NCI-H2227 (cell line): ENCODE measurements at regions not wholly inside any gene's neighbourhood (a gene's known extent, or its start where the extent isn't known, plus 50 kb on each side); places are given as distances from the start of the nearest gene placed in this dataset.

Experiments used
- DNase-seq: peaks from one replicate; lab custom pipeline; 2025; ENCODE audit not compliant: unreplicated experiment; lab: John Stamatoyannopoulos, UW

DNA sequence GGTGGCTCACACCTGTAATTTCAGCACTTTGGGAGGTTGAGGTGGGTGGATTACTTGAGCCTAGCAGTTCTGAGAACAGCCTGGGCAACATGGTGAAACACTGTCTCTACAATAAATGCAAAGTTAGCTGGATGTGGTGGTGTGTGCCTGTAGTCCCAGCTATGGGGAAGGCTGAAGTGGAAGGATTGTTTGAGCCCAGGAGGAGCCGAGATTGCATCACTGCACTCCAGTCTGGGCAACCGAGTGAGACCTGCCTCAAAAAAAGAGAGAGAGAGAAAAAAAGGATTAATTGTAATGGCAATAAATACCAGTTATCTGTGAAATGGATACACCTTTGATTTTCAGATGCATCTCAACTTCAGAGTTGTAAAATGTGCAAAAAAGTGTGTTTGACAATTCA lies 58.8 kb downstream of the SPRY1 start:
- DNase-seq: no peak

GRCh38 chr4:123462007-123462406 lies 65.4 kb downstream of the SPRY1 start:
- DNase-seq: no peak

GRCh38 chr4:123463869-123464268 lies 67.3 kb downstream of the SPRY1 start:
- no peak for DNase-seq

GRCh38 chr4:123465416-123465815 lies 68.8 kb downstream of the SPRY1 start:
- DNase-seq: no peak

DNA sequence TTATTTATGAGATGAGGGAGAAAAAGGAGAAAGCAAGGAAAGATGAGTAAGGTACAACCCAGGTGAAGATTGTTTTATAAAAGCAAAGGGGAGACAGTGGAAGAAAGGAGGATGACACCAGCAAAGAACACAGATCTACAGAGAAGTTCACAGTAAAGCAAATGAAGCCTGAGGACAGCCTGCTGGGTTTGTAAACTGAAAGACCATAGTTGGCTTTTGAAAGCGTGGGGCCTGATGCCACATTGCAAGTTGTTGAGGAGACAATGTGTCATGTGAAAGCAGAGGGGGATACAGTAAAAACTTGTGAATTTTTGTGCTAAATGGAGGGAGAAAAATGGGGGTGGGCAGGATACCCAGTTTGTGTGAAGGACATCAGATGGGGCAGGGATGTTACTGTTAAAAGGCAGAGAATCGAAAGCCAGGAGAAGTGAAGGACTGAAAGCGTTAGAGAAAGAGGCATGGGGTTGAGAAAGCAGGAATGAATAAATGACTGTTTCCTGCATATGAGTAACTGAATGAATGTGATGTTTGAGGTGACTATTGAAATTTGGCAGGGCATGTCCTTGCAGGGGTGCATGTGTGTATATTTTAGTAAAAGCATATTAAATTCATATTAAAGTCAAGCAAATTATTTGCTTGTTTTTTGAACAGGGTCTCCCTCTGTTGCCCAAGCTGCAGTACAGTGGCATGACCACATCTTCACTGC lies 69.6 kb downstream of the SPRY1 start:
- no peak for DNase-seq

- no peak for DNase-seq
Observed at GRCh38 chr4:123468479-123469031, 72.0 kb downstream of the SPRY1 start.

DNA sequence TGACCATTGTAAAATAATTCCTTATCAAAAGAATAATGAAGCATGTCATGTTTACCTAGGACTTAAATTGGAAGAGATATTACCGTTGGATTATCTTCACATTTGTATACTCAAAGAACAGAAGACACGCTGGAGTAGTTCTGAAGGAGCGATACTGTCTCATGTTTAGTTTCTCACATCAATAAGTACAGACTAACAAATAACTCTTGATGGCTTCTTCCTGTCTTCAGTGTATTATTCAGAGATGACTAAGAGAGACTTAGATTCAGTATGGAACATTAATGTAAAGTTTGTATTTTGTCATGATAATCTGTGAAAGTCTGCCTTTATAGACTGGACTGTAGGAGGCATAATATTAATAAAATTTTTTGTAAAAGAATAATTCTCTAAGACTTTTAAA lies 72.7 kb downstream of the SPRY1 start:
- DNase-seq: no peak

DNA sequence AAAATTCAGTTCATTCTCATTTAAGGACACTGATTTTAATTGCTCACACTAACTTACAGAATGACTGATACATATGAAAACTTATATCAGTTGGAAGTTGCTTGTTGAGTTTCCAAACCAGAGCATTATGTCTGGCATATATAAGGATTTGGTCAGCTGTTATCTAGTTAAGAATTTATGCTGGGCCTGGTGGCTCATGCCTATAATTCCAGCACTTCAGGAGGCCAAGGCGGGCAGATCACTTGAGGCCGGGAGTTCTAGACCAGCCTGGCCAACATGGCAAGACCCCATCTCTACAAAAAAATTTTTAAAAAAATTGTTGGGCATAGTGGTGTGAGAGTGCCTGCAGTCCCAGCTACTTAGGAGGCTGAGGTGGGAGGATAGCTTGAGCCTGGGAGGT lies 73.1 kb downstream of the SPRY1 start:
- DNase-seq: no peak

DNA sequence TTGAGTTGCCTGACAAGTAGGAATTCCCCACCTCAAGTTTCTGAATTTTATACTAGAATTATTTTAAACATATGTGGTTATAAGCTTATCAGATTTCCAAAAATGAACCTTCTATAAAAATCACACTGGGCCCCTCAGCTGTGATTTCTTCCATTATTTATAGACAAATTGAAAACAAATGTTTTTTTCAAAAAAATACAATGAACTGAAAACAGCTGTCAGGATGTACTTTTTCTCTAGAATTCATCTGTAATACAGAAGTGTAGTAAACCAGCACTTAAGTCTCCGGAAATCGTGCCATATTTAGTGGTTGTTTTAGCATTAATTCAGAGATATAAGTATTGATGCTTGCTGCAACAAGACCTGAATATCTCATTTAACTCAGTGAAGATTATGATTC lies 74.0 kb downstream of the SPRY1 start:
- DNase-seq: no peak

DNA sequence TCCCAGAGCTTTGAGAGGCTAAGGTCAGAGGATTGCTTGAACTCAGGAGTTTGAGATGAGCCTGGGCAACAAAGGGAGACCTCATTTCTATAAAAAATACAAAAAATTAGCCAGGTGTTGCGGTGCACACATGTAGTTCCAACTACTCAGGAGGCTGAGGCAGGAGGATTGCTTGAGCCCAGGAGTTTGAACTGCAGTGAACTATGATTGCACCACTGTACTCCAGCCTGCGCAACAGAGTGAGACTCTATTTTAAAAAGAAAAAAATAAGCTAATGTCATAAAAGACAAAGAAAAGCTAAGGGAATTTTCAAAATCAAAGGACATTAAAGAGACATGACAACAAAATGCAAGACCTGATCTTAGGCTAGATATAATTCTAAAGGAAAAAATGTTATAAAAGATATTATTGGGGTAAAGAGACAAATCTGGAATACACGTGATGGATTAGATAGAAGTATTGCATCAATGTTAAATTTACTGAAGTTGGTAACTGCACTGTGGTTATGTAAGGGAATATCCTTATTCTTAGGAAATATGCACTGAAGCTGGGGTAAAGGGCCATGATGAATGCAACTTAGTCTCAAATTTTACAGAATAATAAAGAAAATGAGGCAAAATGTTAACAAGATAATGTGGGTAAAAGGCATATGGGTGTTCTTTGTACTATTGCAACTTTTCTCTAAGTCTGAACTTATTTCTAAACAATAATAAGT lies 75.2 kb downstream of the SPRY1 start:
- DNase-seq: no peak

DNA sequence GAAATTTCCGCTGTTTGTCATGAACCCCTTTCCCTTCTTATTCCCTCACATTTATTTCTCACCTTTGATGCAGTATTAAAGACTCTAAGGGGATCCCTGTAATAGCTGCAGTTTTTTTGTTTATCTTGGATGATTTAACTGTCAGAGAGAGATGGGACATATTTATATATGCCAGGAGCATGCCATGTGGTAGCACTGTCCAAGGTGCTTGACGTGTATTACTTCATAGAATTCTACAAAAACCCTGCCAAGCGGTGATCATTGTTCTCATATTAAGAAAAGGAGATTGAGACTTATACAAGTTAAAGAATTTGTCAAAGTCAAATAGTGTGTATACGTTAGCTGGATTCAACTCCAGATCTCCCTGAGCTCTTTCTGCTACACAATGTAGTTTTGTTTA lies 78.2 kb downstream of the SPRY1 start:
- DNase-seq: no peak

- DNase-seq: no peak
Observed at GRCh38 chr4:123476089-123476488, 79.5 kb downstream of the SPRY1 start.

DNA sequence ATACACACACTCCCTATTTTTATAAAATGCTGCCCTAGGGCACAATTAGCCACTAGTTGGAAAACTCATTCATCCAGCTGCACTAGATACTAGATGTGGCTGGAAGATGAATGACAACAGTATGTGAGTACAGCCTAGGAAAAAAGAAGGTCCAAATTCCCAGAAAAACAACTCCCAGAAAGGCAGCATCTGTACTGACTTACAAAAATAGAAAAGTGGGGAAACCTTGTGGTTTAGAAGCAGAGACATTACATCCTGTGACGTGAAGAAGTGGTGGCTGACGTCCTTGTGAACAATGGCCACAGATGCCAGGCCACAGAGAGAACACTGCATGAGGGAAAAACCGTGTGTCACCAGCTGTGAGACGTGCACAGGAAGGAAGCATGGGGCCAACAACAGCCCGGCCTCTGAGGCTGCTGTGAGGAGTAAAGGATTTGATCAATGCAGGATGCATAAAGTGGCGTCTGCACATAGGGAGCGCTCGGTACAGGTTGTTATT lies 81.2 kb downstream of the SPRY1 start:
- peak; percentile 10 for DNase-seq

GRCh38 chr4:123478859-123479345 lies 82.3 kb downstream of the SPRY1 start:
- DNase-seq: no peak

- DNase-seq: no peak
Observed at GRCh38 chr4:123479944-123480343, 83.3 kb downstream of the SPRY1 start.

- no peak for DNase-seq
Observed at GRCh38 chr4:123480706-123481418, 84.3 kb downstream of the SPRY1 start.

DNA sequence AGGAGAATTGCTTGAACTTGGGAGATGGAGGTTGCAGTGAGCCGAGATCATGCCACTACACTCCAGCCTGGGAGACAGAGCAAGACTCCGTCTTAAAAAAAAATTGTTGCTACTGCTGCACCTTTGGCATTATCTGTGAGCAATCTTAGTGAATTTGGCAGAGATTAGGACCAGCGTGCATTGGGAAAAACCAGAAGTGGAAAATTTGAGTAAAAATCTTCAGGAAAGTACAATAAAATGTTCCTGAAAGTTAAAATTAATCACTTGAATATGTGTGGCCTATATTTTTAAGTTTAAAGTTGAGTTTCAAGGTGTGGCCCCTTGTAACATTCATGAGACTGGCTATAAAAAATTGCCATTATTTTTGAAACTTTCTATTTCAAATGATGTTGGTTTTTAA lies 85.1 kb downstream of the SPRY1 start:
- DNase-seq: no peak

DNA sequence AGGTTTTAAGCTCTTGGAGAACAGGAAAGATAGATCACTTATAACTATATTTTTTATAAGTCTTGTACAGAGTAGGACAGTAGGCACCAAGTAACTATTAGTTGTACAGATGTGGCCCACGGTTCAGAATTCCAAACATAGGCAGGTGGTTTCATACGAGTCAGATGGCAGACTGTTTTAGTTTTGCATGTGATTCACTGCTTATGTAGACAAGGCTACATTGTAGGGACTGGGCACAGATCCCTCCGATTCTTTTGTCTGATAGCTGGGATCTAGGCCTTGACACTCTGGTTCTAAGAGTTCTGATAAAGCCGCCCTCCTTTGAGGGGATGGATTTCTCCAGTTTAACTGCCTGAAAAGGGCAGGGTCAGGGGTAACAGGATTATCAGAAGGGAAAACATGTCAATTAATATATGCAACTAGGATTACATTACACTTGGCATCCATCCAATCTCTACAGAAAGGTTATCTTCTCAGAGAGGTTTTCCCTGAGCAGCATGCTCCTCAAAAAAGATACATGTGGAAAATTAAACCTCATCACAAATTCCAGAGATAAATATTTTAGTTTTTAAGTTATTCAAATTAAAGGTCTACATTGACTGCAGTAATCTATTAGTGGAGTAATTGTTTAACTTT lies 87.8 kb downstream of the SPRY1 start:
- DNase-seq: no peak

- DNase-seq: no peak
Observed at GRCh38 chr4:123485601-123486000, 89.0 kb downstream of the SPRY1 start.

GRCh38 chr4:123488916-123489315 lies 92.3 kb downstream of the SPRY1 start:
- no peak for DNase-seq

- no peak for DNase-seq
Observed at GRCh38 chr4:123495530-123495929, 98.9 kb downstream of the SPRY1 start.
